Right renal pelvis (tissue), 4 donors: ENCODE measurements at regions not wholly inside any gene's neighbourhood (a gene's known extent, or its start where the extent isn't known, plus 50 kb on each side); places are given as distances from the start of the nearest gene placed in this dataset.

ENCODE experiments used
- DNase-seq, 4 donors: peaks; one replicate each; pipeline ENCODE4 v3.0.0-alpha.2; 2013; ENCODE audit warnings: low read depth in 4 of 4, low spot score in 3 of 4, missing footprints in 1 of 4

GRCh38 chr10:78925800-78926319 is 142.9 kb upstream of the ZMIZ1 start:
- no peak for DNase-seq

- DNase-seq, result no peak
These were observed 141.3 kb upstream of the ZMIZ1 start for GRCh38 chr10:78927257-78927995.

- no peak for DNase-seq
These were observed 140.4 kb upstream of the ZMIZ1 start for GRCh38 chr10:78928330-78928729.

- no peak for DNase-seq
These were observed 139.2 kb upstream of the ZMIZ1 start for GRCh38 chr10:78929541-78929940.

GRCh38 chr10:78931321-78932053 is 137.3 kb upstream of the ZMIZ1 start:
- DNase-seq, result no peak

GRCh38 chr10:78932054-78932386 is 136.7 kb upstream of the ZMIZ1 start:
- no peak for DNase-seq

GRCh38 chr10:78932861-78933260 is 135.9 kb upstream of the ZMIZ1 start:
- no peak for DNase-seq

- no peak for DNase-seq
These were observed 134.8 kb upstream of the ZMIZ1 start for GRCh38 chr10:78933828-78934531.

- DNase-seq, result no peak
These were observed 134.3 kb upstream of the ZMIZ1 start for GRCh38 chr10:78934532-78934898.

GRCh38 chr10:78934994-78935602 is 133.7 kb upstream of the ZMIZ1 start:
- DNase-seq, result no peak

GRCh38 chr10:78935697-78936407 is 132.9 kb upstream of the ZMIZ1 start:
- no peak for DNase-seq

- DNase-seq, result no peak
These were observed 132.1 kb upstream of the ZMIZ1 start for GRCh38 chr10:78936412-78937342.

GRCh38 chr10:78937393-78937792 is 131.4 kb upstream of the ZMIZ1 start:
- DNase-seq, result no peak

- DNase-seq, result no peak
These were observed 130.7 kb upstream of the ZMIZ1 start for GRCh38 chr10:78937800-78938694.

GRCh38 chr10:78938695-78939672 is 129.8 kb upstream of the ZMIZ1 start:
- DNase-seq, result no peak

GRCh38 chr10:78942091-78942501 is 126.7 kb upstream of the ZMIZ1 start:
- DNase-seq, result no peak

GRCh38 chr10:78944723-78945312 is 123.9 kb upstream of the ZMIZ1 start:
- peak; percentile 51 to 78 (median 74) for DNase-seq
